ENCODE measurements at regions not wholly inside any gene's neighbourhood (a gene's known extent, or its start where the extent isn't known, plus 50 kb on each side); places are given as distances from the start of the nearest gene placed in this dataset.
"Not testable (repeated sequence)": the region's sequence is repeated elsewhere in the genome, so short reads cannot be mapped to it uniquely, and the experiment has no call there.

DNA sequence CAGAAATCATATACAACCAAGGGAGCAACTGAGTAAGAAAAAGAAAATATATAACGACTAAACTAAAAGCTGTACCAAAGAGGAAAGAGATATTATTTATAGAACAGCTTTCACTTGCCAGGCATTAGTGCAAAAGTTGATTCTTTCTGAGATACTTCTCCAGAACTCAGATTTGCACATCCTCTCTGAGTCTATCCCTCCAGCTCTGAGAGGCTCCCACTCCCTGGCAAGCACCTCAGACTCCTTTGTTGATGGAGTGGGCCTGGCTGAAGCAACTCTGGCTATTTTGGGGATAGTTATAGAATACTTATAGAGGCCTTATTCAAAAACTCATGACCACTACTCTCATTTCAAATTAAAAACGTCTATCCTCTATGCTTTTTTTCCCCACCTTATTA lies 501.6 kb upstream of the TNP1 start:
- in situ Hi-C loops (cut with HindIII; ENCODE audit: low pct_ligation_motif_present, low pct_unique_long_range_greater_than_20kb, low sequenced_read_pairs): no loop called here
- DNase-seq: no peak

DNA sequence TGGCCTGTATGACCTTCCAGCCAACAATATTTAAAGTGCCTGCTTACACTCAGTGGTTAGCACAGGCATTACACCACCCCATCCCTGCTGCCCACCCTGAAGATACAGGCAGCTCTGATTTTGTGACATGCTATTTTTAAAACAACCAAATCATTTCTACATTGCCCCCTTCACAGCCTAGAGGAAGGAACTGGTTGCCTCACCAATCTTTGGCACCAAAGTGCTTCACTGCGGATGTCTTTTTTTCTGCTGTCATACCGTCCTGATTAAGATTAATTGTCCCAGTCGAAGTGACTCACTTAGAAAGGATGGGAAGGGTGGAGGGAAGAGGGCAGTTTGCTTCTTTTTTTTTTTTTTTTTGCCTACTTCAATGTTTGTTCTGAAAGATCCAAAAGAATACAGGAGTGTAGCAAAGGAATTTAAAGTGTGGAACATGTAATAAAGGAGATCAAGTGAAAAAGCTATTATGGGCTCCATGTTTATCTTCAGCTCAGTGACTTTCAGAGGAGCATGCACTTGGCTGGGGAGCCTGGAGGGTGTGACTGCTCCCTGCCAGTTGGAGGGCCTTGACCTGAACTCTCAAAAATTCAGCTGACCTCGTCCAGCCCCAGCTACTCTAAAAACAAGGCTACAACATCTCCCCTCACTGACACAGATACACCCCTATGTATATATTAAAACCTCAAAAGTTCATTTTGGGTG lies 501.1 kb upstream of the TNP1 start:
- in situ Hi-C loops (cut with HindIII; ENCODE audit: low pct_ligation_motif_present, low pct_unique_long_range_greater_than_20kb, low sequenced_read_pairs): no loop called here
- DNase-seq: no peak

DNA sequence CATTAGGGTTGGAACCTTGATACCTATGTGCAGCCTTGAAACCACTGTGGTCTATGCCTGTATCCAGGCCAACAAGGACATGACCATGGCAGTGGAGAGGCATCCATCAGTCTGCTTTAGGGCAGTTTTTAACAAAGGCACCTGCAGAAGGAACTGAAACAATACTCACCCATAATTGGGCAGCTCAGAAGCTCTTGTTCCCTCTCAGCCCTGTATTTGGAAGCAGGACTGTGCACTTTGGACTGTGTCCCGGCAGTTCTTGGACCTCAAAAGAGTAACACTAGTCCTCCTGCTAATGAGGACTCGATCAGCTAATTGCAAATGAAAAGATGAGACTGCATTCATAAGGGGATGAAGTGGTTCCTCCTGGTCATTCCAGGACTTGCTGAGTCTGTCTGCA lies 500.2 kb upstream of the TNP1 start:
- in situ Hi-C loops (cut with HindIII; ENCODE audit: low pct_ligation_motif_present, low pct_unique_long_range_greater_than_20kb, low sequenced_read_pairs): no loop called here
- no peak for DNase-seq

DNA sequence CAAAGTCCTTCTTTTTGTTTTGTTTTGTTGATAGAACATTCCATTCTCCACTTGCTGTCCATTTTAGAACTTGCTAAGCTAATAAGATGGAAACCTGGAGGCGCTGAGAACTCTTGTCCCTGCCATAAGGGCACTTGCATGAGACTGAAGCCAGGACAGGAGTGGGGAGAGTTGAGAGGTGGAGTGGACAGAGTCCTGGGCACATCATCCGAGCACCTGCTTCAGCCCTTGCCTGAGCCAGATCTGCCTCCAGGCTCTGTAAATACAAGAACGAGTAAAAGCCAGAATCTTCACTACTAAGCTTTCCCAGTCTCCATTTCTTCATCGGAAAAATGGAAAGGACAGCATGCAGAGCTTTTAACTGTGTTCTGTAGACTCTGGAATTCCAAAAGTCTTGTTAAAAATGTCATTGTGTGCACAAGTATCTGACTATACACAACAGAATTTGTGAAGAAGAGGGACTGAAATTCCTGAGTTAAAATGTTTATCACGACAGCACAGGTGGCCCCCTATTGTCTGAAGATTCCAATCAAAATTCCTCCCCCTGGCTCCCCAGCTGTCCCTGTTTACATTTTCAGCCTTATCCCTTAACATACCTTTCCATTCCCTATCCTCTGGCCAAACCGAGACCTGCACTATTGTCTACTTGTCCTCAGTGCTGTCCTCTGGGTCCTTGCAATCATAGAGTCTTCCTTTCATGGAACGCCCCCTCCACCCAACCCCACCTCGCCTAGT lies 498.2 kb upstream of the TNP1 start:
- in situ Hi-C loops (cut with HindIII; ENCODE audit: low pct_ligation_motif_present, low pct_unique_long_range_greater_than_20kb, low sequenced_read_pairs): no loop called here
- DNase-seq: no peak

DNA sequence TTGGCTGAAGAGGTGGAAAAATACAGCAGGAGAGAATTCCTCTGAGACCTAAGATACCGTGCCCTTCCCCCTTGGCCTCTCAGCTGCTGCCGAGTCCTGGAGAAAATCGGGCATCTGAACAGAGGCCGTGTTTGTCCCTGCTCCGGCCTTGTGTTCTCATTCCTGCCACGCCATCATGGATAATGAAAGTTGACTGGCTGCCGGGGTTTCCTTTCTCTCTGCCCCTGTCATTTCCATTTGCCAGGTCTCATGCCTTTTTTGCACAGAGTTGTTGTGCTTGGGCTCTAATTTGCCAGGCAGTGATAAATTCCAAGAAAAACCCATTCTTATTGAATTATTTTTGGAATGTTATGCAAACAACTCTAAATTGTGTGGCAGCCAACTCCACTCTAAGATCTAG lies 496.9 kb upstream of the TNP1 start:
- no peak for DNase-seq
- in situ Hi-C loops (cut with HindIII; ENCODE audit: low pct_ligation_motif_present, low pct_unique_long_range_greater_than_20kb, low sequenced_read_pairs): no loop called here

DNA sequence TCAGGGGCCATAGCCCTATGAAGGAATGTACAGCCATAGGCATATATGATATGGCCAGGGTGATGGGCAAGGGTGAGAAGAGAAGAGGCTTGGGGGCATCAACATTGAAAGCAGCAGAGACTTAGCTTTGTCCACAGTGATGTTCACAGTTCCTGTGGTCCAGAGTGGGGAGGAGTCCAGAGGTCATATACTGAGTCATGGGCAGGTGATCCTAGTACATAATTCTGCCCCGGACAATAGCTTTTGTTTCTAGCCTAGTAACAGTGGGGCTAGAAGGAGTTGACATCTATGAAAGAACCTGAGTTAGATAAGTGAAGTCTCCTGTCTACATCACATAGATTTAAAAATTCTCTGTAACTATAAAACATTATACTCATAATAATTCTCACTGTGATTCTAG lies 496.3 kb upstream of the TNP1 start:
- DNase-seq: no peak
- in situ Hi-C loops (cut with HindIII; ENCODE audit: low pct_ligation_motif_present, low pct_unique_long_range_greater_than_20kb, low sequenced_read_pairs): no loop called here

DNA sequence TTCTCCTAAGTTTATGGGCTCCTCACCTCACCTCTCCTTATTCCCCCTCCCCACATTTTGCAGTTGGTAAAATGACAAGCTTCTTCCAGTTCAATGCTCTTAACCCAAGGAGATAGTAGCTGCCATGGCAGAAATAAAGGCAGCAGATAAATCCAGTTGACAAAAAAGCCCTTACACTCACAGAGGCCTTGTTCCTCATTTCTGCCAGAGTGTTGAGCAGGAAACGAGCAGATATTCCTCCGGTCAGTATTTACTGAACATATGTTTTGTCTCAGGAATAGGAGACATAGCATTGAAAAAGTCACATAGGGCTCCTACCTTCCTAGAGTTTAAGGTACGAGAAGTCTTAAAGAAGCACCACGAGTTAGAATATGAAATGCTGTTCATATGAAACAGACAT lies 493.7 kb upstream of the TNP1 start:
- no peak for DNase-seq
- in situ Hi-C loops (cut with HindIII; ENCODE audit: low pct_ligation_motif_present, low pct_unique_long_range_greater_than_20kb, low sequenced_read_pairs): no loop called here

DNA sequence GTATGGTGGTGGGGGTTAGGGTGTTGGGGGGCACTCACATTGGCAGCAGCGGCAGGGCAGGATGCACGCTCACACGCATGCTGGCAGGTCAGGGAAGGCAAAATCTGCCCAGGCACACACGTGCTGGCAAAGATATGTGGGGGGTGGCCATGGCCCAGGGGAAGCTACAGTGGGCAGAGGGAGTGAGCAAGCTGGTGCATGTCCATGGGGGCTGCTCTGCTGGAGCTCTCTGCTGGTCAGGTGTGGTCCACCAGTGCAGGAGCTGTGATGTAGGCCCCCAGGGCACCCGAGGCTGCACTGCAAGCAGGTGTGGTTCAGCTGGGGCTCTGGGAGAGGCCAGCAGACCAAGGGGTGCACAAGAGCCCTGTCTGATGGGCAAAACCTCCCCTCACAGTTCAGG lies 491.5 kb upstream of the TNP1 start:
- in situ Hi-C loops (cut with HindIII; ENCODE audit: low pct_ligation_motif_present, low pct_unique_long_range_greater_than_20kb, low sequenced_read_pairs): no loop called here
- no peak for DNase-seq

DNA sequence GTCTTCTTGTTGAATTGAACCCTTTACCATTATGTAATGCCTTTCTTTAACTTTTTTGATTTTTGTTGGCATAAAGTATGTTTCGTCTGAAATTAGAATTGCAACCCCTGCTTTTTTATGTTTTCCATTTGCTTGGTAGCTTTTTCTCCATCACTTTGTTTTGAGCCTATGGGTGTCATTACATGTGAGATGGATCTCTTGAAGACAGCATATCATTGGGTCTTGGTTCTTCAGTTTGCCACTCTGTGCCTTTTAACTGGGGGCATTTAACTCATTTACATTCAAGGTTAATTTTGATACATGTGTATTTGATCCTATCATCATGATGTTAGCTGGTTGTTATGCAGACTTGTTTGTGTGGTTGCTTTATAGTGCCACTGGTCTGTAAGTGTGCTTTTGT lies 489.4 kb upstream of the TNP1 start:
- in situ Hi-C loops (cut with HindIII; ENCODE audit: low pct_ligation_motif_present, low pct_unique_long_range_greater_than_20kb, low sequenced_read_pairs): no loop called here

DNA sequence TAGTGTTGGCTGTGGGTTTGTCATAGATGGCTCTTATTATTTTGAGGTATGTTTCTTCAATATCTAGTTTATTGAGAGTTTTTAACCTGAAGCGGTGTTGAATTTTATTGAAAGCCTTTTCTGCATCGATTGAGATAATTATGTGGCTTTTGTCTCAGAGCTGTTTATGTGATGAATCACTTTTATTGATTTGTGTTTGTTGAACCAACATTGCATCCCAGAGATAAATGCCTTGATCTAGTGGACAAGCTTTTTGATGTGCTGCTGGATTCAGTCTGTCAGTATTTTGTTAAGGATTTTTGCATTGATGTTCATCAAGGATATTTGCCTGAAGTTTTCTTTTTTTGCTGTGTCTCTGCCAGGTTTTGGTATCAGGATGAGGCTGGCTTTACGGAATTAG lies 487.8 kb upstream of the TNP1 start:
- DNase-seq; in situ Hi-C loops (cut with HindIII; ENCODE audit: low pct_ligation_motif_present, low pct_unique_long_range_greater_than_20kb, low sequenced_read_pairs): not testable (repeated sequence)

More for the DNA sequence above, 489.4 kb upstream of the TNP1 start:
- no peak for DNase-seq

DNA sequence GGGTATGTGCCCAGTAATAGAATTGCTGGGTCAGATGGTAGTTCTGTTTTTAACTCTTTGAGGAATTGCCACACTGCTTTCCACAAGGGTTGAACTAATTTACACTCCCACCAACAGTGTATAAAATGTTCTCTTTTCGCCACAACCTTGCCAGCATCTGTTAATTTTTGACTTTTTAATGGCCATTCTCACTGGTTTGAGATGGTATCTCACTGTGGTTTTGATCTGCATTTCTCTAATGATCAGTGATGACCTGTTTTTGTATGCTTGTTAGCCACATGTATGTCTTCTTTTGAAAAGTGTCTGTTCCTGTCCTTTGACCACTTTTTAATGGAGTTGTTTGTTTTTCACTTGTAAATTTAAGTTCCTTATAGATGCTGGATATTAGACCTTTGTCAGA lies 486.2 kb upstream of the TNP1 start:
- DNase-seq; in situ Hi-C loops (cut with HindIII; ENCODE audit: low pct_ligation_motif_present, low pct_unique_long_range_greater_than_20kb, low sequenced_read_pairs): not testable (repeated sequence)

DNA sequence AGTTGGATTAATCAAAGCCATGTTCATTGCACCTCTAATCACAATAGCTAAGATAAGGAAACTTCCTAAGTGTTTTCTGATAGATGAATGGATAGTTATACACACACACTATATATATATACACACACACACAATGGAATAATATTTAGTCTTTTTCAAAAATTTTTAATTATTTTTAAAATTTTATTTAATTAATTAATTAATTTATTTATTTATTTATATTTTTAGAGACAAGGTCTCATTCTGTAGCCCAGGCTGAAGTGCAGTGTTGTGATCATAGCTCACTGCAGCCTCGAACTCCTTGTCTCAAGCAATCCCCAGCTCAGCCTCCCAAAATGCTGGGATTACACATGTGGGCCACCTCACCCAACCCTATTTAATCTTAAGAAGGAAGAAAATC lies 481.0 kb upstream of the TNP1 start:
- in situ Hi-C loops (cut with HindIII; ENCODE audit: low pct_ligation_motif_present, low pct_unique_long_range_greater_than_20kb, low sequenced_read_pairs): no loop called here
- DNase-seq: no peak

DNA sequence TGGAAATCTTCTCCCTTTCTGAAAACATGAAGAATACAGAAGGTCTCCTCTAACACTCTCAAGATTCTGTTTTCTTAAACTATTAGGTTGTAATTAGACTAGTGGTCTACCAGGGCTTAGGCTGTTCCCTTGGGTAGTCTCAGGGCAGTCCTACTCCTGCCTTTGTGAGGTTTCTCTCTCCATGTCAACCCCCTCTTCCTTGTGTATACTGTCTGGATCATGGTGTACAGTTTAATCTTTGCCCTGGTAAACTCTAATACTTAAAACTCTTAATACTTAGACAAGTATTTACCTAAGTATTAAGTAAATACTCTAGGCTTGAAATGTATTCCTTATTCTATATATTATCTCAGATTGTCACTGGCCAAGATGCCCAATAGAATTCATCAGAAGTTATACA lies 480.3 kb upstream of the TNP1 start:
- DNase-seq: no peak
- in situ Hi-C loops (cut with HindIII; ENCODE audit: low pct_ligation_motif_present, low pct_unique_long_range_greater_than_20kb, low sequenced_read_pairs): no loop called here

DNA sequence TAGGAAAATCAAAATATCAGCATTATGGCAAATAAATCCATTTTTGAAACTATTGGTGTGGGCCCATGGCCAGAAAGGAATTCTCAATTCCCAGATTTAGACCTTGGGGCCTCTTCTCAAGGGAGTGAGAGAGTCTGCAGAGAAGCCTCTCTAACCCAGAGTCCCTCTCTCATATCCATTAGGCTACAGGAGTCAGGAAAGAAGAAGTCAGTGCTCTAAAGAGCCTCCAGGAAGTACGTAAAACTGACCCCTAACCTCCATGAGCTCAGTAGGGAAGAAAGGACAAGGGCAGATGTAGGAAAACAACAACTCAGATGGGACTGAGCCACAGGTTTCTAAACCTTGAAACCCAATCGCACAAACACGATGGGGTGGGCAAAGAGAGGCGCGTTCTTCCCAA lies 479.9 kb upstream of the TNP1 start:
- in situ Hi-C loops (cut with HindIII; ENCODE audit: low pct_ligation_motif_present, low pct_unique_long_range_greater_than_20kb, low sequenced_read_pairs): no loop called here
- no peak for DNase-seq

DNA sequence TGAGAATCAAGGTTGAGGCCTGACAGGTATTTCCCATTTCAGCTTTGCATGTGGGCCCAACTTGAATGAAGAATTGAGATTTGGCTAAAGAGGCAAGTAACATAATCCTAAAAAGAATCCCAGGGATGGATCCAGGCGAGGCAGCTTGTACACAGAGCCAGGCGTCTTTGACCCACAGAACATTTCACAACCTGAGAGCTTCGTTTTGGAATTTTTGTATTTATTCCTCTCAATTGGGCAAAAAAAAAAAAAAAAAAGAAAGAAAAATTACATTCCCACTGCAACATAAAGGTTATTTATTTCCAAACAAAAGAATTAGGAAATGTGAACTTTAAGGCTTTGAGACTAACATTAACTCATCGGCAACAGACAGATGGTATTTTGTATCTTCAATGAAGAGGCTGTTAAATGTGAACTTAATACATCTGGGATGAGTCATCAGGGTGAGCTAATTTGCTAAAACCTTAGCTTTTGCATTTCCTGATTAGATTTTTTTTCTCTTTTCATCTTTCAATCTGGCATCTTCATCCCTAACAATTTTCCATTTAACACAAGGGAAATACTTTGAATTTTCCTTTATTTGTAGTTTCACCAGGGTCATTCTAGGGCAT lies 478.5 kb upstream of the TNP1 start:
- in situ Hi-C loops (cut with HindIII; ENCODE audit: low pct_ligation_motif_present, low pct_unique_long_range_greater_than_20kb, low sequenced_read_pairs): no loop called here
- DNase-seq: no peak

DNA sequence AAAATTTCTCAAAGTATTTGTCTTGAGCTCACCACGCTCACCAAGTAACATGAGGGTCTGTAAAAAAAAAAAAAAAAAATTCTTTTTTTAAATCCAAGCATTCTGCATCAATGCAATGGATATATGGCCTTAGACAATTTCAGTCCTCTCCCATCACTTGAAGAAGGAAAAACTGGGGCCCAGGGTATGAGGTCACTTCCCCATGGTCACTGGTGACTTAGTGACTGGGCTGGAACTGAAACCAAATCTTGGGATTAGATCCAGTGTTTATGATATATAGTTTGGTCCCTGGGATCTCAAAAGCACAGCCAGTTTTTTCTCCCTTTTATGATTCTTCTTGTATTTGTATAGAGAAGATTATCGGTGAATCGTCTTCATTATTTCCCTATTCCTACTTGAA lies 477.9 kb upstream of the TNP1 start:
- in situ Hi-C loops (cut with HindIII; ENCODE audit: low pct_ligation_motif_present, low pct_unique_long_range_greater_than_20kb, low sequenced_read_pairs): no loop called here

DNA sequence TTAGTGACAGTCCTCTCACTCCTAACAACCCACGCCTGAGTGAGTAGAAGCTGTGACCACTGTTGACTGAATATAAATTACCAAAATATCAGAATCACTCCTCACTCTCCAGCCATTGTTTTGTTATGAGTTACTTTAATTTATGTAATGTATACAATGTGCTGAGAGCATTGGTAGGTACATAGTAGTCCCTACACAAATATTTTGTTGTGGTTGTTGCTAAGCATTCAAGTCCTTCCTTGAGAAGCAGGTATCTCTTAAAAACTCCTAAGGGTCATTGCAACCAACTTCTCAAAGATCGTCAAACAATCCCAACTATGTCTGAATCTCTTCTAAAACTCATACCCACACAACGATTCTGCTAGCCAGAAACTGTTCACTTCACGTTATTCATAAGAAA lies 476.8 kb upstream of the TNP1 start:
- in situ Hi-C loops (cut with HindIII; ENCODE audit: low pct_ligation_motif_present, low pct_unique_long_range_greater_than_20kb, low sequenced_read_pairs): no loop called here
- no peak for DNase-seq

More for the DNA sequence above, 477.9 kb upstream of the TNP1 start:
- DNase-seq: no peak

DNA sequence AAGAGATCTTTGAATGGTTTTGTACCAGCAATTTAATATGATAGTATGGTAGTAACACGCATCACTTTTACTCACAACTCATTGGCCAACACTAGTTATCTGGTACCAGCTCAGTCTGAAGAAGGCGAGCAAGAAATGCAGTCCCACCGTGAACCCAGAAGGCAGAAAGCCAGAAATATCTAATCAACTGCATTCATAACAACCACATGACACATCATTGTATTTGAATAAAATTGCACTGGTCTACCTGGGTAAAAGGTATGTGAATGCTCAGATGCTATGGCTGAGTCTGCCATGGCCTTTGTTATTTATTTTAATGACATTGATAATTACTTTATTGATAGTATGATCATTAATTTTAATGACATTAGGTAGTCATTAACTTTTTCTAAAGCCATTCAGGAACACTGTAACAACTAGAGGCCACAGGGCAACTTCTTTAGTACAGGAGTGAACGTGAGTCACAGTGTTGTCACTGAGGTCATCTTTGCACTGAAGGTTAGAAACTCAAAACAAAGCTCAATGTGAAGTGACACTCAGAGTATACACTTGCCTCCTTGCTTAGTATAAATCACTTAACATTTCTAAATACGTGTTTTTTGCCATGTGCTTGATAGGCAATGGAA lies 475.6 kb upstream of the TNP1 start:
- in situ Hi-C loops (cut with HindIII; ENCODE audit: low pct_ligation_motif_present, low pct_unique_long_range_greater_than_20kb, low sequenced_read_pairs): no loop called here
- no peak for DNase-seq

DNA sequence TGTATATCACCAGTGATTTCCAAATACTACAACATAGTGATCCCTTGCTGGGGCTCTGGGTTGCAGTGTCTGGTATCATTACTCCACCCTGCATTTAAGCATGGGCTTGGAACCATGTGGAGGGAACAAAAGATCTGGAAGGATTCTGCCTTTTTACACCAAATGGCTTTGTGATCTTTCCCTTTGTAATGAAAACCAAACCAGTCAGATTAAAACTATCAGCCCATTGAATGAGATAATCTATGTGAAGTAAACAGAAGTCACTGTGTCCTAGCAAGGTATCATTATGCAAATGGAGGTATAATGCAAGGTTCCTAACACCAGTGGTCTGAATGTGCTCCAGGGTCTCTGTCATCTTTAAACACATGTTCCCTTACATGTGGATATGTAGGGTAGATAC lies 474.7 kb upstream of the TNP1 start:
- in situ Hi-C loops (cut with HindIII; ENCODE audit: low pct_ligation_motif_present, low pct_unique_long_range_greater_than_20kb, low sequenced_read_pairs): no loop called here
- DNase-seq: no peak

DNA sequence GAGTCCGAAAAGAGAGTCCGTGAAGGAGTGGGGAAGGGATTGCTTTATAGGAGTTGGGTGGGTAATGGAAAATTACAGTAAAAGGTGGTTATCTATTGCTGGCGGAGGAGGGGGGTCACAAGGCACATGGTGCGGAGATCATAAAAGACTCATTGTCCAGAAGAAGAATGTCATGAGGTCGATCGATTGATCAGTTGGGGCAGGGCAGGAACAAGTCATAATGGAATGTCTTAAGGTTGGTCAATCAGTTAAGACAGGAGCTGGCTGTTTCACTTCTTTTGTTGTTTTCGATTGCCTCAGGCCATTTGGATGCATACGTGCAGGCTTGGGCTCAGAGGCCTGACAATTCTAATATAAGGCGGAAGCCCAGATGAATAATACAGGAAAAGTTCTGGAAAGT lies 473.0 kb upstream of the TNP1 start:
- in situ Hi-C loops (cut with HindIII; ENCODE audit: low pct_ligation_motif_present, low pct_unique_long_range_greater_than_20kb, low sequenced_read_pairs): no loop called here
- DNase-seq: no peak

Measured in ACHN (cell line).